H1 (cell line): ENCODE measurements at regions not wholly inside any gene's neighbourhood (a gene's known extent, or its start where the extent isn't known, plus 50 kb on each side); places are given as distances from the start of the nearest gene placed in this dataset.

Source experiments
- CTCF ChIA-PET: fragments of 300-600 bp; sonication (Branson Sonifier 250); formaldehyde crosslinking; loops from one replicate; lab custom pipeline; 2021; ENCODE audit not compliant: partially characterized antibody; lab: Charles Lee
- POLR2A ChIA-PET: fragments of 300-600 bp; sonication (Branson Sonifier 250); formaldehyde crosslinking; loops from one replicate; lab custom pipeline; 2021; ENCODE audit warnings: inconsistent platforms; ENCODE audit not compliant: partially characterized antibody; lab: Charles Lee
- DNase-seq, 2 experiments: peaks; one replicate each; pipeline versions ENCODE4 v3.0.0 to v3.0.0-alpha.2; 2010 to 2022; ENCODE audit warnings: low spot score in 2 of 2, low read depth in 1 of 2, mixed read lengths in 1 of 2
- FAIRE-seq: peaks from 2 replicates; lab custom pipeline; 2011; peaks lifted over from hg19 to GRCh38; lab: Jason Lieb, UNC
- H2AFZ ChIP-seq: 2 replicates; pipeline ENCODE4 v1.8.1; 2012; ENCODE audit warnings: low read length, inconsistent platforms
- H2AK5ac ChIP-seq: 2 replicates; pipeline ENCODE4 v1.6.1; 2013; ENCODE audit warnings: low read depth, low read length
- H2BK120ac ChIP-seq: replicated peaks from 2 replicates; pipeline ENCODE3; 2013; ENCODE audit warnings: low read depth, low read length, inconsistent platforms
- H2BK12ac ChIP-seq: 2 replicates; pipeline ENCODE4 v1.6.1; 2013; ENCODE audit warnings: low read depth, low read length
- H2BK15ac ChIP-seq: 2 replicates; pipeline ENCODE4 v1.6.1; 2013; ENCODE audit warnings: low read length
- H2BK20ac ChIP-seq: 2 replicates; pipeline ENCODE4 v1.6.1; 2013; ENCODE audit warnings: low read length
- H2BK5ac ChIP-seq: 2 replicates; pipeline ENCODE4 v1.6.1; 2013; ENCODE audit warnings: low read depth, low read length
- H3K14ac ChIP-seq: 2 replicates; pipeline ENCODE4 v1.6.1; 2013; ENCODE audit warnings: inconsistent platforms; ENCODE audit not compliant: insufficient read length
- H3K18ac ChIP-seq: 2 replicates; pipeline ENCODE4 v1.6.1; 2013; ENCODE audit warnings: low read length; ENCODE audit errors: extremely low read depth
- H3K23ac ChIP-seq: 2 replicates; pipeline ENCODE4 v1.6.1; 2013; ENCODE audit warnings: inconsistent platforms; ENCODE audit not compliant: insufficient read length
- H3K23me2 ChIP-seq: 2 replicates; pipeline ENCODE4 v1.6.1; 2013; ENCODE audit warnings: low read depth, low read length
- H3K27ac ChIP-seq: 2 replicates; pipeline ENCODE4 v1.6.1; 2011; ENCODE audit warnings: low read depth, low read length, inconsistent platforms
- H3K27me3 ChIP-seq, 4 experiments: replicated peaks in 1 of 4; 1 replicate in 1 of 4; 2 replicates in 3 of 4; pipeline versions ENCODE4 v1.6.1 to v1.8.1; 2011 to 2013; ENCODE audit warnings: low read length in 3 of 4, mild to moderate bottlenecking in 3 of 4, inconsistent platforms in 2 of 4, mixed read lengths in 2 of 4, moderate library complexity in 1 of 4; ENCODE audit not compliant: control insufficient read depth in 3 of 4, insufficient read depth in 3 of 4; ENCODE audit errors: extremely low read depth in 1 of 4
- H3K36me3 ChIP-seq, 4 experiments: 2 replicates each; pipeline versions ENCODE4 v1.6.1 to v1.8.1; 2011 to 2013; ENCODE audit warnings: mild to moderate bottlenecking in 4 of 4, low read length in 3 of 4, moderate library complexity in 2 of 4, control low read depth in 1 of 4, inconsistent platforms in 1 of 4; ENCODE audit not compliant: insufficient read depth in 4 of 4, control insufficient read depth in 2 of 4
- H3K4ac ChIP-seq: replicated peaks from 2 replicates; pipeline ENCODE3; 2013; ENCODE audit warnings: low read length, low read depth, mixed read lengths, inconsistent platforms; ENCODE audit not compliant: insufficient read length
- H3K4me1 ChIP-seq, 4 experiments: replicated peaks in 1 of 4; 1 replicate in 1 of 4; 2 replicates in 3 of 4; pipeline versions ENCODE4 v1.6.1 to v1.8.1; 2011 to 2013; ENCODE audit warnings: low read length in 3 of 4, inconsistent platforms in 2 of 4, mixed read lengths in 1 of 4; ENCODE audit not compliant: insufficient read depth in 4 of 4, control insufficient read depth in 3 of 4
- H3K4me2 ChIP-seq, 2 experiments: 2 replicates each; pipeline versions ENCODE4 v1.6.1 to v1.8.1; 2011 to 2013; ENCODE audit warnings: low read depth in 2 of 2, low read length in 2 of 2, control low read depth in 1 of 2, inconsistent platforms in 1 of 2, mild to moderate bottlenecking in 1 of 2; ENCODE audit not compliant: insufficient read depth in 1 of 2
- H3K4me3 ChIP-seq, 4 experiments: fragments of 200-600, 300-600 bp in 1 of 4; sonication (generic), shearing (Covaris generic), sonication (Bioruptor Twin) in 1 of 4; 2 replicates each; pipeline versions ENCODE4 v1.5.1 to v1.8.1; 2011 to 2016; ENCODE audit warnings: low read length in 4 of 4, low read depth in 3 of 4, control low read depth in 2 of 4, inconsistent platforms in 2 of 4, mild to moderate bottlenecking in 2 of 4, mixed read lengths in 1 of 4, moderate library complexity in 1 of 4; ENCODE audit not compliant: insufficient read depth in 2 of 4; ENCODE audit errors: extremely low read depth in 1 of 4
- H3K56ac ChIP-seq: replicated peaks from 2 replicates; pipeline ENCODE3; 2013; ENCODE audit warnings: low read depth, mild to moderate bottlenecking, mixed read lengths, low read length, inconsistent platforms; ENCODE audit not compliant: insufficient read length
- H3K79me1 ChIP-seq: 2 replicates; pipeline ENCODE4 v1.6.1; 2013; ENCODE audit warnings: low read depth, low read length, control low read depth
- H3K79me2 ChIP-seq, 2 experiments: 2 replicates each; pipeline versions ENCODE4 v1.6.1 to v1.8.1; 2012 to 2013; ENCODE audit warnings: low read length in 2 of 2, mild to moderate bottlenecking in 2 of 2, inconsistent platforms in 1 of 2; ENCODE audit not compliant: insufficient read depth in 2 of 2, control insufficient read depth in 1 of 2
- H3K9ac ChIP-seq, 4 experiments: replicated peaks in 1 of 4; 1 replicate in 1 of 4; 2 replicates in 3 of 4; pipeline versions ENCODE4 v1.6.1 to v1.8.1; 2011 to 2013; ENCODE audit warnings: low read depth in 3 of 4, low read length in 3 of 4, control low read depth in 2 of 4, mild to moderate bottlenecking in 2 of 4, moderate library complexity in 2 of 4, inconsistent platforms in 1 of 4; ENCODE audit errors: extremely low read depth in 1 of 4
- H3K9me3 ChIP-seq, 2 experiments: 2 replicates each; pipeline versions ENCODE4 v1.6.1 to v1.8.1; 2012 to 2013; ENCODE audit warnings: mild to moderate bottlenecking in 2 of 2, moderate library complexity in 2 of 2, control low read depth in 1 of 2, inconsistent platforms in 1 of 2, low read depth in 1 of 2, low read length in 1 of 2, mixed read lengths in 1 of 2; ENCODE audit not compliant: insufficient read depth in 2 of 2
- H4K20me1 ChIP-seq, 2 experiments: replicated peaks in 1 of 2; 2 replicates each; pipeline versions ENCODE3 to v1.8.1; 2011 to 2013; ENCODE audit warnings: inconsistent platforms in 2 of 2, low read length in 2 of 2, mild to moderate bottlenecking in 1 of 2; ENCODE audit not compliant: insufficient read depth in 2 of 2, control insufficient read depth in 1 of 2
- H4K5ac ChIP-seq: 2 replicates; pipeline ENCODE4 v1.6.1; 2013; ENCODE audit warnings: low read length, low read depth, mixed read lengths, inconsistent platforms; ENCODE audit not compliant: insufficient read length
- H4K8ac ChIP-seq: 2 replicates; pipeline ENCODE4 v1.8.0; 2013; ENCODE audit warnings: mild to moderate bottlenecking, moderate library complexity, low read length, inconsistent platforms; ENCODE audit not compliant: insufficient read depth; ENCODE audit errors: extremely low read depth
- H4K91ac ChIP-seq: replicated peaks from 2 replicates; pipeline ENCODE3; 2013; ENCODE audit warnings: low read length, mixed read lengths, inconsistent platforms; ENCODE audit not compliant: insufficient read length
- ASH2L ChIP-seq: fragments of 200-600, 300-600 bp; sonication (generic); IDR thresholded peaks from one replicate; pipeline ENCODE4 v1.7.1; 2017; ENCODE audit warnings: low read length
- CBX8 ChIP-seq: fragments of 300-800, 300-1000 bp; sonication (generic); IDR thresholded peaks from 2 replicates; pipeline ENCODE4 v1.7.1; 2016; ENCODE audit warnings: low read depth, low read length, borderline replicate concordance
- CTCF ChIP-seq, 3 experiments: IDR thresholded peaks; 1 replicate in 2 of 3; 2 replicates in 1 of 3; pipeline versions ENCODE4 v1.5.1 to v1.6.1; 2011; ENCODE audit warnings: low read length in 3 of 3, mild to moderate bottlenecking in 3 of 3, inconsistent platforms in 2 of 3, low read depth in 1 of 3, moderate library complexity in 1 of 3; ENCODE audit not compliant: insufficient read depth in 1 of 3; ENCODE audit errors: control extremely low read depth in 1 of 3
- EP300 ChIP-seq, 2 experiments: IDR thresholded peaks; 1 replicate in 1 of 2; 2 replicates in 1 of 2; pipeline ENCODE4 v1.6.1; 2011 to 2012; ENCODE audit warnings: low read depth in 2 of 2, low read length in 2 of 2, mild to moderate bottlenecking in 2 of 2, borderline replicate concordance in 1 of 2, inconsistent platforms in 1 of 2, moderate library complexity in 1 of 2
- HDAC6 ChIP-seq: IDR thresholded peaks from one replicate; pipeline ENCODE4 v1.7.1; 2012; ENCODE audit warnings: low read depth, mild to moderate bottlenecking, inconsistent platforms, low read length, moderate library complexity
- JUND ChIP-seq: IDR thresholded peaks from 2 replicates; pipeline ENCODE4 v1.6.1; 2011; ENCODE audit warnings: mild to moderate bottlenecking, improper control_type of control experiment, low read length
- RXRA ChIP-seq: IDR thresholded peaks from 2 replicates; pipeline ENCODE4 v1.6.1; 2011; ENCODE audit warnings: low read depth, mild to moderate bottlenecking, low read length, moderate library complexity; ENCODE audit not compliant: insufficient read depth
- SP1 ChIP-seq: IDR thresholded peaks from 2 replicates; pipeline ENCODE4 v1.6.1; 2011; ENCODE audit warnings: low read depth, low read length
- TEAD4 ChIP-seq: IDR thresholded peaks from 2 replicates; pipeline ENCODE4 v1.6.1; 2012; ENCODE audit warnings: low read depth, low read length, inconsistent platforms, mixed read lengths
- WGBS, 2 experiments: shearing (Covaris generic) in 1 of 2; methylation state at CpG; one replicate each; pipeline versions ENCODE4 v1.1.6 to v1.1.7; 2013 to 2015; ENCODE audit warnings: low lambda C conversion rate in 2 of 2, mixed read lengths in 2 of 2, inconsistent platforms in 1 of 2, low coverage in 1 of 2, missing lambda C conversion rate in 1 of 2; ENCODE audit not compliant: insufficient replicate concordance in 2 of 2, insufficient coverage in 1 of 2, insufficient read length in 1 of 2; ENCODE audit errors: extremely low coverage in 1 of 2, missing lambda C conversion rate in 1 of 2; 5-methylcytosine and 5-hydroxymethylcytosine counted together

- ChIA-PET POLR2A (no interaction called here), CTCF (no interaction called here)
- H4K8ac ChIP-seq: no peak overlapping the region
- H3K9me3 ChIP-seq: no peaks in the 10 kb centered on the region; a peak in 1 of 4 replicates
- H3K4ac ChIP-seq: no peak overlapping the region
- H4K5ac ChIP-seq: no peak overlapping the region
- H2BK12ac ChIP-seq: no peak overlapping the region
- no peaks in the 10 kb centered on the region for H3K27me3 ChIP-seq
- H3K4me2 ChIP-seq: no peak overlapping the region
- H3K14ac ChIP-seq: no peak overlapping the region
- FAIRE-seq (no peak), DNase-seq (no peak)
- no peak overlapping the region for H4K91ac ChIP-seq
- no peak overlapping the region for H3K4me3 ChIP-seq
- H2AK5ac ChIP-seq: no peak overlapping the region
- H2AFZ ChIP-seq: no peak overlapping the region
- H3K36me3 ChIP-seq: no peaks in the 10 kb centered on the region
- no peak overlapping the region for H3K56ac ChIP-seq
- no peak overlapping the region for H3K18ac ChIP-seq
- no peak overlapping the region for H2BK15ac ChIP-seq
- H3K23me2 ChIP-seq: no peaks in the 10 kb centered on the region
- no peaks in the 10 kb centered on the region for H4K20me1 ChIP-seq
- no peak overlapping the region for H2BK120ac ChIP-seq
- 95% methylated on average over 2 of the region's 2 CpGs; no CpG with 5 or more reads in 1 of the 2 experiments for WGBS, 2 experiments
- no peaks in the 10 kb centered on the region for H3K79me1 ChIP-seq
- no peak overlapping the region for H3K23ac ChIP-seq
- no peak overlapping the region for H2BK5ac ChIP-seq
- no peak overlapping the region for H3K9ac ChIP-seq
- TF ChIP-seq SP1 (no peak), JUND (no peak), TEAD4 (no peak), CTCF (IDR thresholded peaks at IDR 0.05; ENCODE audit: control extremely low read depth in 1 of 3, insufficient read depth in 1 of 3, low read depth in 1 of 3, low read length in 3 of 3) (no peak), EP300 (IDR thresholded peaks at IDR 0.05; ENCODE audit: borderline replicate concordance in 1 of 2, low read depth in 2 of 2, low read length in 2 of 2) (no peak), HDAC6 (no peak), CBX8 (no peak), ASH2L (no peak), RXRA (no peak)
- H3K4me1 ChIP-seq: no peaks in the 10 kb centered on the region
- no peak overlapping the region for H3K27ac ChIP-seq
- H2BK20ac ChIP-seq: no peak overlapping the region
- no peaks in the 10 kb centered on the region for H3K79me2 ChIP-seq
These were observed 1225.0 kb upstream of the MIR17HG start for GRCh38 chr13:90122531-90122930.
